ENCODE measurements at regions not wholly inside any gene's neighbourhood (a gene's known extent, or its start where the extent isn't known, plus 50 kb on each side); places are given as distances from the start of the nearest gene placed in this dataset.

DNA sequence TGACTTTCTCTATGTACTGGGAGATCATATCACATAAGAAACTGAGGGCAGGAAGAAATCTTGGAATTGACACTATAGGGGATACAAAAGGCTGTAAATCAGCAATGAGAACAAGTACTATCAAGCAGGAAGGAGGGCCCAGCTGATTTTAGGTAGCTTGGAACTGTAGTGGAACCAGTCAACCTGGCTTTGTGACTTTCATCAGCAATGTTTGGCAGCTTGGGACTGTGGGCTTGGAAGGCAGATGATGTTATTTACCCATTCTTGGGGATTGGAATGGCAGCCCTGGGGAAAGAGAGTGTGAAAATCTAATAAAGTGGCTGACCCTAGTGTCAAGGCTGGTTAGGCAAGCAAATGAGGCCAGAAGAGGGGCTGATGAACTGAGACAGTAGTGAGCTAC, 1073.3 kb downstream of the ADGRL2 start:
- no peaks in the 10 kb centered on the region for H3K27me3 ChIP-seq (ENCODE audit: insufficient read depth, low read length)
- H4K20me1 ChIP-seq (ENCODE audit: insufficient read depth, low read length) = no peaks in the 10 kb centered on the region
- no peaks in the 10 kb centered on the region for H3K4me1 ChIP-seq (ENCODE audit: insufficient read depth, low read length, severe bottlenecking)
- no peak overlapping the region for H3K27ac ChIP-seq (ENCODE audit: low read depth, low read length, poor library complexity, severe bottlenecking)
- no peaks in the 10 kb centered on the region for H3K36me3 ChIP-seq (ENCODE audit: insufficient read depth, low read length)
- H3F3A ChIP-seq (ENCODE audit: insufficient read depth, low read length) = no peaks in the 10 kb centered on the region
- no peak overlapping the region for H3K4me3 ChIP-seq (ENCODE audit: low read depth, low read length, poor library complexity, severe bottlenecking)
- no peaks in the 10 kb centered on the region for H3K9me3 ChIP-seq (ENCODE audit: low read length)
- H3K79me2 ChIP-seq (ENCODE audit: insufficient read depth, low read length) = no peaks in the 10 kb centered on the region
- no peaks in the 10 kb centered on the region for H3K9me2 ChIP-seq (ENCODE audit: low read depth, low read length)
- no peak overlapping the region for H3K4me2 ChIP-seq (ENCODE audit: low read length)
- H3K9ac ChIP-seq (ENCODE audit: low read length) = no peak overlapping the region
- TF ChIP-seq, protein P1, sequence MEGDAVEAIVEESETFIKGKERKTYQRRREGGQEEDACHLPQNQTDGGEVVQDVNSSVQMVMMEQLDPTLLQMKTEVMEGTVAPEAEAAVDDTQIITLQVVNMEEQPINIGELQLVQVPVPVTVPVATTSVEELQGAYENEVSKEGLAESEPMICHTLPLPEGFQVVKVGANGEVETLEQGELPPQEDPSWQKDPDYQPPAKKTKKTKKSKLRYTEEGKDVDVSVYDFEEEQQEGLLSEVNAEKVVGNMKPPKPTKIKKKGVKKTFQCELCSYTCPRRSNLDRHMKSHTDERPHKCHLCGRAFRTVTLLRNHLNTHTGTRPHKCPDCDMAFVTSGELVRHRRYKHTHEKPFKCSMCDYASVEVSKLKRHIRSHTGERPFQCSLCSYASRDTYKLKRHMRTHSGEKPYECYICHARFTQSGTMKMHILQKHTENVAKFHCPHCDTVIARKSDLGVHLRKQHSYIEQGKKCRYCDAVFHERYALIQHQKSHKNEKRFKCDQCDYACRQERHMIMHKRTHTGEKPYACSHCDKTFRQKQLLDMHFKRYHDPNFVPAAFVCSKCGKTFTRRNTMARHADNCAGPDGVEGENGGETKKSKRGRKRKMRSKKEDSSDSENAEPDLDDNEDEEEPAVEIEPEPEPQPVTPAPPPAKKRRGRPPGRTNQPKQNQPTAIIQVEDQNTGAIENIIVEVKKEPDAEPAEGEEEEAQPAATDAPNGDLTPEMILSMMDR (IDR thresholded peaks at IDR 0.05; ENCODE audit: low read length) = no peak
- no peak for TF ChIP-seq EZH2 (IDR thresholded peaks at IDR 0.05; ENCODE audit: borderline replicate concordance, low read length)
- H2AFZ ChIP-seq (ENCODE audit: low read length) = no peak overlapping the region

DNA sequence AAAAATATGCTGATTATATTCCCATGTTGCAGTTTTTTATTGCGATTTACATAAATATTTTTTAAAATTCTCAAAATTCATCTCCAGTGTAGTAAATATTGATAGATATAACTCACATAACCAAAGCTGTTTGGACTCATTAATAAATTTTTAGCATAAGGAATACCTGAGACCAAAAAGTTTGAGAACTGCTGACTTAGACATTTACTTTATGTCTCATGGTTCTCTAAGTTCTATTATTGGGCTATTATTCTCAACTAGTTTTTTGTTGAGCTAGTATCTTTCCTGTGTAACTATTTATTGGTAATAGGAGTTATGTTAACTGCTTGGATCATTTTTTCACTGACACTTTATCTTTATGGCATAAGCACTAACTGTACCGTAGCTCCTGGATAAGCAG, 1069.6 kb downstream of the ADGRL2 start:
- Histone ChIP-seq H3K4me2 (ENCODE audit: low read length) (no peak overlapping the region), H3K27me3 (ENCODE audit: insufficient read depth, low read length) (no peaks in the 10 kb centered on the region), H3K79me2 (ENCODE audit: insufficient read depth, low read length) (no peaks in the 10 kb centered on the region), H3K4me1 (ENCODE audit: insufficient read depth, low read length, severe bottlenecking) (no peaks in the 10 kb centered on the region), H3K27ac (ENCODE audit: low read depth, low read length, poor library complexity, severe bottlenecking) (no peak overlapping the region), H3K9me3 (ENCODE audit: low read length) (no peaks in the 10 kb centered on the region), H3F3A (ENCODE audit: insufficient read depth, low read length) (no peaks in the 10 kb centered on the region), H3K36me3 (ENCODE audit: insufficient read depth, low read length) (no peaks in the 10 kb centered on the region), H4K20me1 (ENCODE audit: insufficient read depth, low read length) (no peaks in the 10 kb centered on the region), H3K9ac (ENCODE audit: low read length) (no peak overlapping the region), H3K4me3 (ENCODE audit: low read depth, low read length, poor library complexity, severe bottlenecking) (no peak overlapping the region), H2AFZ (ENCODE audit: low read length) (no peak overlapping the region), H3K9me2 (ENCODE audit: low read depth, low read length) (no peaks in the 10 kb centered on the region)
- TF ChIP-seq EZH2 (IDR thresholded peaks at IDR 0.05; ENCODE audit: borderline replicate concordance, low read length) = no peak
- TF ChIP-seq, protein P1 (IDR thresholded peaks at IDR 0.05; ENCODE audit: low read length) = no peak

DNA sequence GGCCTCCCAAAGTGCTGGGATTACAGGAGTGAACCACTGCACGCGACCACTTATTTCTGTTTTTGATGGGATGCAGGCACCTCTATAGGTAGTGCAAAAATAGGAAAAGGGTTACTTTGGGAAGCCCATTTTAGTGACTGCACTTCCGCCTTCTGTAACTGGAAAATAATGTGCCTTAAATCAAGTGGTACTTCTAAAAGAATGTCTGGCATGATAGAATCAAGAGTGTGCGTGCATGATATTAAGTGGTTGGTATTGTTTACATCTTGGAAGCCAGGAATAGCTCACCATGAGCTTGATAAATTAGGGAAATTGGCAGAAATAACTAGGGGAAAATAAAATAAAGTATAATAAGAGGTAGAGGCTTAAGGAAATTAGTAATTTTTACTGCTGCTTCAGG, 1067.0 kb downstream of the ADGRL2 start:
- no peak overlapping the region for H3K9ac ChIP-seq (ENCODE audit: low read length)
- H4K20me1 ChIP-seq (ENCODE audit: insufficient read depth, low read length) = no peaks in the 10 kb centered on the region
- no peaks in the 10 kb centered on the region for H3K79me2 ChIP-seq (ENCODE audit: insufficient read depth, low read length)
- no peaks in the 10 kb centered on the region for H3K9me3 ChIP-seq (ENCODE audit: low read length)
- no peak overlapping the region for H3K27ac ChIP-seq (ENCODE audit: low read depth, low read length, poor library complexity, severe bottlenecking)
- no peaks in the 10 kb centered on the region for H3K9me2 ChIP-seq (ENCODE audit: low read depth, low read length)
- no peak for TF ChIP-seq EZH2 (IDR thresholded peaks at IDR 0.05; ENCODE audit: borderline replicate concordance, low read length)
- TF ChIP-seq, protein P1 (IDR thresholded peaks at IDR 0.05; ENCODE audit: low read length) = no peak
- no peaks in the 10 kb centered on the region for H3K4me1 ChIP-seq (ENCODE audit: insufficient read depth, low read length, severe bottlenecking)
- H3K4me3 ChIP-seq (ENCODE audit: low read depth, low read length, poor library complexity, severe bottlenecking) = no peak overlapping the region
- H3F3A ChIP-seq (ENCODE audit: insufficient read depth, low read length) = no peaks in the 10 kb centered on the region
- no peaks in the 10 kb centered on the region for H3K36me3 ChIP-seq (ENCODE audit: insufficient read depth, low read length)
- H3K27me3 ChIP-seq (ENCODE audit: insufficient read depth, low read length) = no peaks in the 10 kb centered on the region
- no peak overlapping the region for H2AFZ ChIP-seq (ENCODE audit: low read length)
- no peak overlapping the region for H3K4me2 ChIP-seq (ENCODE audit: low read length)
